ENCODE measurements at regions not wholly inside any gene's neighbourhood (a gene's known extent, or its start where the extent isn't known, plus 50 kb on each side); places are given as distances from the start of the nearest gene placed in this dataset.

DNA sequence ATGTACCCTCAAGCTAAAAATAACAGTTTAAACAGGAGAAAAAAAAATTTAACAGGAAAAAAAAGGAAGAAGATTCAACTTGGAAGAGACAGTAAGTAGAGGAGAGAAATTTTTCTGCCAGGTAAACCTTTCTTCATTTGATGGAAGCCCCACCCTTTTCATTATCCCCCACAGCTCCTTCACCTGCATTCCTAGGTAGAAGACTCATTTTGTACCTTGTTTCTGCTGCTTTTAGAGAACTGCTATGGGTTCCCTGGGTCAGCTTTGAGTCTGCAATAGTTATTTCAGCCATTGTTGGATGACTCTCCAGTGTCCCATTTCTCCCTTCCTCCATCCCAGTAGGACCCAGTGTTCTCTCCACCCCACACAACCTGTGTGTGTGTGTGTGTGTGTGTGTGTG is 74.1 kb upstream of the CPEB4 start:
- H3K27ac ChIP-seq (ENCODE audit: insufficient read depth in 1 of 2, low read depth in 1 of 2, low read length in 2 of 2, poor library complexity in 1 of 2, severe bottlenecking in 2 of 2), result no peak overlapping the region
- ChIA-PET POLR2A (interaction anchor here (0.6 kb wide), 1 partner anchor 18 kb away, joined by 4 read pairs; no protein-coding TSS in a partner anchor), CTCF (no interaction called here)
- no peaks in the 10 kb centered on the region for H3K36me3 ChIP-seq (ENCODE audit: control insufficient read depth in 4 of 4, insufficient read depth in 4 of 4, low read length in 3 of 4)
- no peaks in the 10 kb centered on the region for H3K27me3 ChIP-seq (replicated peaks in 2 of 5; ENCODE audit: control insufficient read depth in 4 of 5, insufficient read depth in 5 of 5, low read length in 4 of 5)
- no peak for DNase-seq
- no peak overlapping the region for H3K4me3 ChIP-seq (ENCODE audit: control insufficient read depth in 1 of 7, extremely low read depth in 1 of 7, insufficient read depth in 4 of 7, low read depth in 2 of 7, low read length in 6 of 7)
- H3K9me3 ChIP-seq (ENCODE audit: control extremely low read depth in 1 of 5, control insufficient read depth in 4 of 5, insufficient read depth in 2 of 5, low read depth in 1 of 5, low read length in 4 of 5), result peaks cover 0 to 4% (median 0%) of the 10 kb centered on the region in 5 experiments
- no peaks in the 10 kb centered on the region for H3K4me1 ChIP-seq (ENCODE audit: control extremely low read depth in 1 of 4, control insufficient read depth in 4 of 4, insufficient read depth in 4 of 4, low read length in 3 of 4)

DNA sequence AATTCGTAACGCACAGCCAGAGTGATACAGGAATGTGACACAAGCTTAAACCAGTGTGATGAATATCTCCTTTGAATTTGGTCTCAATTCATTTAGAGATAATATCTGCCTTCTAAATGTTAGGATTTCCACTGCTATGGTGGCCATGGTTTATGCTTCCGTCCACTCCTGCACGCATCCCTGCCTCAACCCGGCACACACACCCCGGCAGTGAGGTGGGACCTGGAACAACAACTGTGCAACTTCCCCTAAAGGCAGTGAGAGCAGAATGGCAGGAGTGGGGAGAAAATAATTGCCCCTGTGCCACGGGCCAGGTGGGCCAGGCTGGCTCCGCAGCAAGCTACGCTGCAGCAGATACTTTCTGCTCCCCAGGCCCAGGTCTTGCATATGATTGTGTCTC is 72.6 kb upstream of the CPEB4 start:
- no peak for DNase-seq
- ChIA-PET CTCF (no interaction called here), POLR2A (no interaction called here)
- H3K4me1 ChIP-seq (ENCODE audit: control extremely low read depth in 1 of 4, control insufficient read depth in 4 of 4, insufficient read depth in 4 of 4, low read length in 3 of 4), result no peaks in the 10 kb centered on the region
- no peaks in the 10 kb centered on the region for H3K36me3 ChIP-seq (ENCODE audit: control insufficient read depth in 4 of 4, insufficient read depth in 4 of 4, low read length in 3 of 4)
- H3K4me3 ChIP-seq (ENCODE audit: control insufficient read depth in 1 of 7, extremely low read depth in 1 of 7, insufficient read depth in 4 of 7, low read depth in 2 of 7, low read length in 6 of 7), result no peak overlapping the region
- no peaks in the 10 kb centered on the region for H3K27me3 ChIP-seq (replicated peaks in 2 of 5; ENCODE audit: control insufficient read depth in 4 of 5, insufficient read depth in 5 of 5, low read length in 4 of 5)
- 98% methylated on average over 7 of the region's 9 CpGs for WGBS (ENCODE audit: insufficient coverage)
- H3K27ac ChIP-seq (ENCODE audit: insufficient read depth in 1 of 2, low read depth in 1 of 2, low read length in 2 of 2, poor library complexity in 1 of 2, severe bottlenecking in 2 of 2), result no peak overlapping the region
- H3K9me3 ChIP-seq (ENCODE audit: control extremely low read depth in 1 of 5, control insufficient read depth in 4 of 5, insufficient read depth in 2 of 5, low read depth in 1 of 5, low read length in 4 of 5), result peaks cover 0 to 6% (median 4%) of the 10 kb centered on the region in 5 experiments

DNA sequence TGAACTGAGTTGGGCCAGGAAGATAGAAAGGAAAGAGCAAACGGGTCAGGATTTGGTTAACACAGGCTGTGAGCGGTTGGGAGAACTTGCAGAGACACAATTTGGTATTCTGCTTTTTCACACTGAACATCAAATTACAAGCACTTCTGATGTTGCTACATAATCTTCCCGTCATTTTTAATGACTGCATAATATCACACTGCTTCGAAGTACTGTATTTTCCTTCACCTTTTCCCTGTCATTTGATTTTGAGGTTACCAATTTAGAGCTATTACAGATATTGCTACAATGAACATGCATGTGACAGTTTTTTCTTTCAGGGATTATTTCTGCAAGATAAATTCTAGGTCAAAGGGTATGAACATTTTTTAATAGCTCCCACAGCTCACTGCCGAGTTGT is 71.4 kb upstream of the CPEB4 start:
- Histone ChIP-seq H3K27ac (ENCODE audit: insufficient read depth in 1 of 2, low read depth in 1 of 2, low read length in 2 of 2, poor library complexity in 1 of 2, severe bottlenecking in 2 of 2) (no peak overlapping the region), H3K4me3 (ENCODE audit: control insufficient read depth in 1 of 7, extremely low read depth in 1 of 7, insufficient read depth in 4 of 7, low read depth in 2 of 7, low read length in 6 of 7) (no peak overlapping the region), H3K27me3 (replicated peaks in 2 of 5; ENCODE audit: control insufficient read depth in 4 of 5, insufficient read depth in 5 of 5, low read length in 4 of 5) (no peaks in the 10 kb centered on the region), H3K9me3 (ENCODE audit: control extremely low read depth in 1 of 5, control insufficient read depth in 4 of 5, insufficient read depth in 2 of 5, low read depth in 1 of 5, low read length in 4 of 5) (peaks cover 0 to 6% (median 2%) of the 10 kb centered on the region in 5 experiments), H3K36me3 (ENCODE audit: control insufficient read depth in 4 of 4, insufficient read depth in 4 of 4, low read length in 3 of 4) (no peaks in the 10 kb centered on the region), H3K4me1 (ENCODE audit: control extremely low read depth in 1 of 4, control insufficient read depth in 4 of 4, insufficient read depth in 4 of 4, low read length in 3 of 4) (peaks cover 4 to 10% (median 7%) of the 10 kb centered on the region in 4 experiments)
- ChIA-PET POLR2A (no interaction called here), CTCF (interaction anchor here (0.6 kb wide), 1 partner anchor 14 kb away, joined by 3 read pairs; no protein-coding TSS in a partner anchor)
- WGBS (ENCODE audit: insufficient coverage), result 100% methylated on average over 3 of the region's 5 CpGs
- no peak for DNase-seq

DNA sequence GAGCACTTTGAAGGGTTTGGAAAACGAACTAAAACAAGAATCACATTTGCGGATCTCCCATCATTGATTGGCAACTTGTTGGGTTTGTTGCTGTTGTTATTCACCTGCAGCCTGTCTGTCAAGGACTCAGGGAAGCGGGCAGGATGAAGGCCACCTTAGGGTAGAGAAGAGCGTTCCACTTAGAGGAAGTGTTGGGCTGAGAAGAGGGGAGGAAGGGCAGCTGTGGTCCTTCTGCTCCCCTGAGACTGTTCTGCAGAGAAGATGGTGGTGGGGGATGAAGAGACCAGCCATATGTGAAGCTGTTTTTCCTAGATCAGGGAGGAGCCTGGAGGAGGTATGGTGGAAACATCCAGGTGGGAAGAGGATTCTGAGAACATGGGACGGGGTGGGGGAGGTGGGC is 70.6 kb upstream of the CPEB4 start:
- H3K27me3 ChIP-seq (replicated peaks in 2 of 5; ENCODE audit: control insufficient read depth in 4 of 5, insufficient read depth in 5 of 5, low read length in 4 of 5), result no peaks in the 10 kb centered on the region
- H3K4me3 ChIP-seq (ENCODE audit: control insufficient read depth in 1 of 7, extremely low read depth in 1 of 7, insufficient read depth in 4 of 7, low read depth in 2 of 7, low read length in 6 of 7), result no peak overlapping the region
- no peak overlapping the region for H3K27ac ChIP-seq (ENCODE audit: insufficient read depth in 1 of 2, low read depth in 1 of 2, low read length in 2 of 2, poor library complexity in 1 of 2, severe bottlenecking in 2 of 2)
- H3K4me1 ChIP-seq (ENCODE audit: control extremely low read depth in 1 of 4, control insufficient read depth in 4 of 4, insufficient read depth in 4 of 4, low read length in 3 of 4), result peaks cover 4 to 10% (median 7%) of the 10 kb centered on the region in 4 experiments
- WGBS (ENCODE audit: insufficient coverage), result 94% methylated on average over 5 of the region's 5 CpGs
- H3K36me3 ChIP-seq (ENCODE audit: control insufficient read depth in 4 of 4, insufficient read depth in 4 of 4, low read length in 3 of 4), result no peaks in the 10 kb centered on the region
- ChIA-PET CTCF (no interaction called here), POLR2A (no interaction called here)
- DNase-seq, result no peak
- H3K9me3 ChIP-seq (ENCODE audit: control extremely low read depth in 1 of 5, control insufficient read depth in 4 of 5, insufficient read depth in 2 of 5, low read depth in 1 of 5, low read length in 4 of 5), result peaks cover 0 to 6% (median 2%) of the 10 kb centered on the region in 5 experiments

DNA sequence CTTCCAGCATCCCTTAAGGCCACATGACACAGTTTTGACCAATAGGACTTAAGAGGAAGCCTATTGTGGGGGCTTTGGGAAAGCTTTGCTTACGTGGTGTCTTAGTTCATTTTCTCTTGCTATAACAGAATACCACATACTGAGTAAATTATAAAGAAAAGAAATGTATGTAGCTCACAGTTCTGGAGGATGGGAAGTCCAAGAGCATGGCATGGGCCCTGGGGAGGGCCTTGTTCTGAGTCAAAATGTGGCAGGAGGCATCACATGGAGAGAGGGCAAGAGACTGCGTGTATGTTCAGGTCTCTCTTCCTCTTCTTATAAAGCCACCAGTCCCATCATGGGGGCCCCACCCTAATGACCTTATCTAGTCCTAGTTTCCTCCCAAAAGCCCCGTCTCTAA is 68.6 kb upstream of the CPEB4 start:
- no peaks in the 10 kb centered on the region for H3K27me3 ChIP-seq (replicated peaks in 2 of 5; ENCODE audit: control insufficient read depth in 4 of 5, insufficient read depth in 5 of 5, low read length in 4 of 5)
- peaks cover 4 to 12% (median 7%) of the 10 kb centered on the region in 4 experiments for H3K4me1 ChIP-seq (ENCODE audit: control extremely low read depth in 1 of 4, control insufficient read depth in 4 of 4, insufficient read depth in 4 of 4, low read length in 3 of 4)
- peaks cover 0 to 6% (median 2%) of the 10 kb centered on the region in 5 experiments for H3K9me3 ChIP-seq (ENCODE audit: control extremely low read depth in 1 of 5, control insufficient read depth in 4 of 5, insufficient read depth in 2 of 5, low read depth in 1 of 5, low read length in 4 of 5)
- WGBS (ENCODE audit: insufficient coverage), result 100% methylated on average over 2 of the region's 3 CpGs
- no peak for DNase-seq
- CTCF ChIA-PET, result interaction anchor here (0.6 kb wide), 1 partner anchor 23 kb away, joined by 3 read pairs; no protein-coding TSS in a partner anchor
- no peak overlapping the region for H3K27ac ChIP-seq (ENCODE audit: insufficient read depth in 1 of 2, low read depth in 1 of 2, low read length in 2 of 2, poor library complexity in 1 of 2, severe bottlenecking in 2 of 2)
- POLR2A ChIA-PET, result no interaction called here
- no peaks in the 10 kb centered on the region for H3K36me3 ChIP-seq (ENCODE audit: control insufficient read depth in 4 of 4, insufficient read depth in 4 of 4, low read length in 3 of 4)
- H3K4me3 ChIP-seq (ENCODE audit: control insufficient read depth in 1 of 7, extremely low read depth in 1 of 7, insufficient read depth in 4 of 7, low read depth in 2 of 7, low read length in 6 of 7), result no peak overlapping the region

DNA sequence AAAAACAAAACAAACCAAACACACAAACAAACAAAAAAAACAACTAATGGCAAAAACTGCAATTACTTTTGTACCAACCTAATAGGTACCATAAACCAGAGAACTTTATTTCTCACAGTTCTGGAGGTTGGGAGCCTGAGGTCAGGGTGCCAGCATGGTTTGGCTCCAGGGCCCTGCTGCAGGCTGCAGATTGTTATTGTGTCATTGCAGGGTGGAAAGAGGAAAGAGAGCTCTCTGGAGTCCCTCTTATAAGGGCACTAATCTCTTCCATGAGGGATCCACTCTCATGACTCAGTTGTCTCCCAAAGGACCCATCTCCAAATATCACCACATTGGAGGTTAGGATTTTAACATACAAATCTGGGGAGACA is 64.9 kb upstream of the CPEB4 start:
- DNase-seq, result no peak
- Histone ChIP-seq H3K9me3 (ENCODE audit: control extremely low read depth in 1 of 5, control insufficient read depth in 4 of 5, insufficient read depth in 2 of 5, low read depth in 1 of 5, low read length in 4 of 5) (peaks cover 0 to 11% (median 5%) of the 10 kb centered on the region in 5 experiments), H3K36me3 (ENCODE audit: control insufficient read depth in 4 of 4, insufficient read depth in 4 of 4, low read length in 3 of 4) (no peaks in the 10 kb centered on the region), H3K27ac (ENCODE audit: insufficient read depth in 1 of 2, low read depth in 1 of 2, low read length in 2 of 2, poor library complexity in 1 of 2, severe bottlenecking in 2 of 2) (no peak overlapping the region), H3K4me1 (ENCODE audit: control extremely low read depth in 1 of 4, control insufficient read depth in 4 of 4, insufficient read depth in 4 of 4, low read length in 3 of 4) (peaks cover 4 to 12% (median 7%) of the 10 kb centered on the region in 4 experiments), H3K27me3 (replicated peaks in 2 of 5; ENCODE audit: control insufficient read depth in 4 of 5, insufficient read depth in 5 of 5, low read length in 4 of 5) (no peaks in the 10 kb centered on the region), H3K4me3 (ENCODE audit: control insufficient read depth in 1 of 7, extremely low read depth in 1 of 7, insufficient read depth in 4 of 7, low read depth in 2 of 7, low read length in 6 of 7) (no peak overlapping the region)
- ChIA-PET POLR2A (no interaction called here), CTCF (no interaction called here)

DNA sequence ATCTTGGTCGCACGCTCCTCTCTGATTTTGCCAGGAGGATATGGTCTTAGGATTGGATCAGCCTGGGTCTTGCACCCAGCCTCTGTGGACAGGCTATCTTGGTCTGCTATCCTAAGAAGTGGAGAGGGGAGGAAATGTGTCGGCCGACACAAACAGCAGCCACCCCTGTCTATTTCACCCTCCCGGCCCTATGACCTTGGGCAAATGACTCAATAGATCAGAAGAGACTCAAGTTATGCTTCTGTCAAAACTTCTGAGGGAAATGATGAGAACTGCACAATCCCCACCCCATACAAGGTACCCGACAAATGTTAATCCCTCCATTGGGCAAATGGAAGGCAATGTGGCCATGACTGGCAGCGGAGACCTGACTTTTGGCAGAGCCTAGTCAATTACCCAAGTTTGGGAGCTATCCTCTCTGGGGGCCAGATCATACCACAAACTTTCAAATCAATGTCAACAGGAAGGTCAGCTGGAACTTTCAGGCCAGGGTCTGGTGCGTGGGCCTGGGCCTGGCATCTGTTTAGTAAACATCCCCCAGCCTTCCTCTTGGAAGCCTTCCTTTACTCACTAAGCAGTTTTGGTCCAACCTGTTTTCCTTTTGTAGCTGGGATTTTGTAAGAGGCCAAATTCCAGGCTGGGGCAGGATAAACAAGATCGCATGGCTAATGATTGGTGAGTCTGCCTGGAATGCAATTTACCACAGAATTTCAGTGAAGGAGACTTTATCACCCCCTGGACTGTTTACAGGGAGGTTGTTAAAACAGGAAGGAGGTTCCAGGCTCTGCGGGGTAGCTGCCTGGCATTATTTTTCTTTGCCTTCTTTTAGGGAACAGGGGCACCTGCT is 64.2 kb upstream of the CPEB4 start:
- Histone ChIP-seq H3K9me3 (ENCODE audit: control extremely low read depth in 1 of 5, control insufficient read depth in 4 of 5, insufficient read depth in 2 of 5, low read depth in 1 of 5, low read length in 4 of 5) (peaks cover 0 to 11% (median 3%) of the 10 kb centered on the region in 5 experiments), H3K36me3 (ENCODE audit: control insufficient read depth in 4 of 4, insufficient read depth in 4 of 4, low read length in 3 of 4) (no peaks in the 10 kb centered on the region), H3K4me3 (ENCODE audit: control insufficient read depth in 1 of 7, extremely low read depth in 1 of 7, insufficient read depth in 4 of 7, low read depth in 2 of 7, low read length in 6 of 7) (no peak overlapping the region), H3K27ac (ENCODE audit: insufficient read depth in 1 of 2, low read depth in 1 of 2, low read length in 2 of 2, poor library complexity in 1 of 2, severe bottlenecking in 2 of 2) (no peak overlapping the region), H3K4me1 (ENCODE audit: control extremely low read depth in 1 of 4, control insufficient read depth in 4 of 4, insufficient read depth in 4 of 4, low read length in 3 of 4) (peaks cover 4 to 12% (median 7%) of the 10 kb centered on the region in 4 experiments), H3K27me3 (replicated peaks in 2 of 5; ENCODE audit: control insufficient read depth in 4 of 5, insufficient read depth in 5 of 5, low read length in 4 of 5) (no peaks in the 10 kb centered on the region)
- ChIA-PET POLR2A (no interaction called here), CTCF (no interaction called here)
- no peak for DNase-seq
- WGBS (ENCODE audit: insufficient coverage), result 93% methylated on average over 7 of the region's 10 CpGs

Measured in common myeloid progenitor, CD34-positive (primary cell).